ENCODE measurements at regions not wholly inside any gene's neighbourhood (a gene's known extent, or its start where the extent isn't known, plus 50 kb on each side); places are given as distances from the start of the nearest gene placed in this dataset.

DNA sequence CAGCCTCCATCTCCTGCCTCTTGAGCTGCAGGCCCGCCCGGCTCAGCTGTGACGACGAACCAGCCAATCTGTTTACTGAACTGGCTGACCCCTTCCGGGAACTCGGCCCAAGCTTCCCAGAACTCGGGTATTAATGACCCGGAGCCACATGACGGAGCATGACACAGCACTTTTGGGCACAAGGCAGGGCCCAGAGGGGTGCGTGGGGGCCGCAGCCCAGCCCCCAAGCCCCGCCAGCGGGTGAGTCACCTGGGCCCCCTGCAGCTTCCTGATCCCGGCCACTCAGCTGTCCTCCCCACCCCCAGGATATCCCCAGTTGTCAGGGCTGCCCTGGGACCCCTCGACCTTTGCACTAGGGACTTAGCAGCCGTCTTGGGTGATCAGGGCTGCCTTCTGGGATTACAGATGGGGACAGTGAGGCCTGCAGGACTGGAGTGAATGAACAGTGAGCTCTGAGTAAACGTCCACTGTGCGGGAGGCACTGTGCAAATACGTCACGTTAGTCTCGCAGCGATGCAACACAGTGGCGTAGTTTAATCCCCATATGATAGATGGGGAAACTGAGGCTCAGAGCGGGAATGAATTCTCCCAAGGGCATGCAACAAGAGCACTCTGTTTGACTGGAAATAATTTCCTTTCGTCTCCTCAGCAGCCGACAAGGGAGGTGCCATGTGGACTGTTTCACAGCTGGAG lies 102.1 kb downstream of the CEBPB start:
- no peaks in the 10 kb centered on the region for H3K9me3 ChIP-seq (ENCODE audit: control insufficient read depth, low read length)
- peaks cover 47% of the 10 kb centered on the region for H3K4me1 ChIP-seq (ENCODE audit: control insufficient read depth, insufficient read depth, low read length)
- H3K9ac ChIP-seq (ENCODE audit: low read length): peak overlapping the region; percentile 85
- H3K27me3 ChIP-seq (replicated peaks; ENCODE audit: control insufficient read depth, insufficient read depth, low read length): no peaks in the 10 kb centered on the region
- H3K4me3 ChIP-seq (ENCODE audit: low read length): no peak overlapping the region
- DNase-seq (ENCODE audit: low read depth): peak; percentile 87
- H3K36me3 ChIP-seq (ENCODE audit: control insufficient read depth, insufficient read depth, low read length, severe bottlenecking): no peaks in the 10 kb centered on the region

- peaks cover 44% of the 10 kb centered on the region for H3K4me1 ChIP-seq (ENCODE audit: control insufficient read depth, insufficient read depth, low read length)
- no peaks in the 10 kb centered on the region for H3K27me3 ChIP-seq (replicated peaks; ENCODE audit: control insufficient read depth, insufficient read depth, low read length)
- DNase-seq (ENCODE audit: low read depth): no peak
- peak overlapping the region; percentile 85 for H3K9ac ChIP-seq (ENCODE audit: low read length)
- no peaks in the 10 kb centered on the region for H3K9me3 ChIP-seq (ENCODE audit: control insufficient read depth, low read length)
- no peaks in the 10 kb centered on the region for H3K36me3 ChIP-seq (ENCODE audit: control insufficient read depth, insufficient read depth, low read length, severe bottlenecking)
- H3K4me3 ChIP-seq (ENCODE audit: low read length): no peak overlapping the region
Measured at GRCh38 chr20:50293284-50294139, 102.9 kb downstream of the CEBPB start.

DNA sequence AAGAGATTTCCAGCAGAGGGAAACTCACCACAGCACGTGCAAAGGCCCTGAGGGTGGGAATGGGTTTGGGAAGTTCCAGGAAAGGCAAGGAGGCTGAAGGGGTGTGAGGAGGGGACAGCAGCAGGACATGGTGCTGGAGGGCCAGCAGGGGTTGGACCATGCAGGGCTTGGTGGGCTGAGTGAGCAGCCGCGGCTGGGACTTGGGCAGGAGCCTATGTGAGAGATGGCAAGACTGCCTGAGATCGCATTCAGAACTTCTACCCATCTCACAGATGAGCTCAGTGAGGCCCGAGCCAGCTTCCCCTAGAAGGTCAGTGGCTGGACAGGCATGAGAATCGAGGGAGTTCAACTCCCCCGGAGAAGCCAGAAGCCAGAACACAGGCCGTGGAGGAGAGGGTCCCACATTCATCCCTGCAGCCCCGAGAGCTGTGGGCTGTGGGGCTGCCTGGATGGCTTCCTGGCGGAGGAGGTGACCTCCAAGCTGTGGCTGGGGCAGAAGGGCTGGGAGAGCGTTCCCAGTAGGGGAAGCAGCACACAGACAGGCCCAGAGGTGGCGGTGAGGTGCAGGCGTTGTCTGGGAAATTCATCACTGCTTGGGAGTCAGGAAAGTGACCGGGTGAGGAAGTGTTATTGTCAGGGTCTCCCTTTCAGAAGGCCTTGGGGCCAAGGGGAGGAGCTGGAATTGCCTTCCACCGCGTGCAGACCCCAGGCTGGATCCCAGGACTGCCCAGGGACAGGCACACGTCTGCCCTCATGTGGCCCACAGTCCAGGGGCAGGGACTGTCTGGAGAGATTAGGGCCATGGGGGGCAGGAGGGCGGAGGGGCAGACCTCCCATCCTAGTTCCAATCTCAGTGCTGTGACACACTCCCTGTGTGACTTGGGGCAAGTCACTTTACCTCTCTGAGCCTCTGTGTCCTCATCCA lies 103.8 kb downstream of the CEBPB start:
- no peak for DNase-seq (ENCODE audit: low read depth)
- peak overlapping the region; percentile 44 for H3K9ac ChIP-seq (ENCODE audit: low read length)
- H3K27me3 ChIP-seq (replicated peaks; ENCODE audit: control insufficient read depth, insufficient read depth, low read length): no peaks in the 10 kb centered on the region
- H3K4me3 ChIP-seq (ENCODE audit: low read length): no peak overlapping the region
- H3K4me1 ChIP-seq (ENCODE audit: control insufficient read depth, insufficient read depth, low read length): peaks cover 44% of the 10 kb centered on the region
- no peaks in the 10 kb centered on the region for H3K9me3 ChIP-seq (ENCODE audit: control insufficient read depth, low read length)
- H3K36me3 ChIP-seq (ENCODE audit: control insufficient read depth, insufficient read depth, low read length, severe bottlenecking): no peaks in the 10 kb centered on the region

GRCh38 chr20:50295345-50295744 lies 104.7 kb downstream of the CEBPB start:
- H3K4me3 ChIP-seq (ENCODE audit: low read length): no peak overlapping the region
- H3K9me3 ChIP-seq (ENCODE audit: control insufficient read depth, low read length): no peaks in the 10 kb centered on the region
- no peaks in the 10 kb centered on the region for H3K36me3 ChIP-seq (ENCODE audit: control insufficient read depth, insufficient read depth, low read length, severe bottlenecking)
- peaks cover 44% of the 10 kb centered on the region for H3K4me1 ChIP-seq (ENCODE audit: control insufficient read depth, insufficient read depth, low read length)
- peak overlapping the region; percentile 44 for H3K9ac ChIP-seq (ENCODE audit: low read length)
- H3K27me3 ChIP-seq (replicated peaks; ENCODE audit: control insufficient read depth, insufficient read depth, low read length): no peaks in the 10 kb centered on the region
- no peak for DNase-seq (ENCODE audit: low read depth)

- Histone ChIP-seq H3K27me3 (replicated peaks; ENCODE audit: control insufficient read depth, insufficient read depth, low read length) (no peaks in the 10 kb centered on the region), H3K9me3 (ENCODE audit: control insufficient read depth, low read length) (no peaks in the 10 kb centered on the region), H3K4me1 (ENCODE audit: control insufficient read depth, insufficient read depth, low read length) (peaks cover 44% of the 10 kb centered on the region), H3K4me3 (ENCODE audit: low read length) (no peak overlapping the region), H3K36me3 (ENCODE audit: control insufficient read depth, insufficient read depth, low read length, severe bottlenecking) (no peaks in the 10 kb centered on the region), H3K9ac (ENCODE audit: low read length) (peak overlapping the region; percentile 60)
- DNase-seq (ENCODE audit: low read depth): no peak
Measured at GRCh38 chr20:50295762-50296449, 105.3 kb downstream of the CEBPB start.

GRCh38 chr20:50296450-50297375 lies 106.1 kb downstream of the CEBPB start:
- Histone ChIP-seq H3K4me3 (ENCODE audit: low read length) (no peak overlapping the region), H3K27me3 (replicated peaks; ENCODE audit: control insufficient read depth, insufficient read depth, low read length) (no peaks in the 10 kb centered on the region), H3K36me3 (ENCODE audit: control insufficient read depth, insufficient read depth, low read length, severe bottlenecking) (no peaks in the 10 kb centered on the region), H3K9ac (ENCODE audit: low read length) (peak overlapping the region; percentile 60), H3K4me1 (ENCODE audit: control insufficient read depth, insufficient read depth, low read length) (peaks cover 37% of the 10 kb centered on the region), H3K9me3 (ENCODE audit: control insufficient read depth, low read length) (no peaks in the 10 kb centered on the region)
- no peak for DNase-seq (ENCODE audit: low read depth)

DNA sequence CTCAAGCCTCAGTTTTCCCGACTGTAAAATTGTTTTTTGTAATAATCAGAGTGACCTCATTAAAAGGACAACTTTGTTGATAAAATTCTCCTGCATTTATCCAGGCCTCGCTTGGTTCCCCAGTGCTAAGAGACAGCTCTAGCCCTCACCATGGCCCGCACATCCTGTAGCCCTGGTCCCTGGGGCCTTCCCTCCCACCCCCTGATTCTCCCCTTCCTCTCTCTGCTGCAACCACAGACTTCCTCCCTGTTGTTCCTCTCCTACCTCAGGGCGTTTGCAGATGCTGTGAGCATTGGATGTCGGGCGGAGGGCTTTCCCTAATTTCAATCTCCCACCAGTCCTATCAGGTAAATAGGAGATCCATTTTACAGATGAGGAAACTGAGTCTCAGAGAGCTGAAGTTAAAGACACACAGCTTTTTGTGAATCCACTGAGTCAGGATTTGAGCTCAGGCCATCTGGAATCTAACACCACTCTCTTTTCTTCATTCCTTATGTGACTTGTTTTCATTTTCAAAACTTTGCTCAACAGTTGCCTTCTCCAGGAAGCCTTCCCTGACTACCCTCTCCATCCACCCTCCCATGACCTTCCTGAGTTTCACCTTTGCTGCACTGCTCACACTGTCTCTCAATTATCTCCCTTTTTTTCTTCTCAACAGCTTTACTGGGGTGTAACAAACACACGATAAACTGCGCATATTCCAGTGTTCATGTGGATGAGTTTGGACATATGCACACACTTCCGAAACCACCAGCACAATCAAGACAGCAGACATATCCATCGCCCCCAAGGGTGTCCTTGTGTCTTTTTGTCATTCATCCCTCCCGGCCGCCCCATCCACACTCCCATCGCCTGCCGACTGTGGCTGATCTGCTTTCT lies 107.1 kb downstream of the CEBPB start:
- peaks cover 37% of the 10 kb centered on the region for H3K4me1 ChIP-seq (ENCODE audit: control insufficient read depth, insufficient read depth, low read length)
- no peak overlapping the region for H3K4me3 ChIP-seq (ENCODE audit: low read length)
- DNase-seq (ENCODE audit: low read depth): no peak
- H3K27me3 ChIP-seq (replicated peaks; ENCODE audit: control insufficient read depth, insufficient read depth, low read length): no peaks in the 10 kb centered on the region
- no peaks in the 10 kb centered on the region for H3K9me3 ChIP-seq (ENCODE audit: control insufficient read depth, low read length)
- peak overlapping the region; percentile 60 for H3K9ac ChIP-seq (ENCODE audit: low read length)
- H3K36me3 ChIP-seq (ENCODE audit: control insufficient read depth, insufficient read depth, low read length, severe bottlenecking): no peaks in the 10 kb centered on the region

- no peaks in the 10 kb centered on the region for H3K9me3 ChIP-seq (ENCODE audit: control insufficient read depth, low read length)
- peak overlapping the region; percentile 20 for H3K9ac ChIP-seq (ENCODE audit: low read length)
- peaks cover 39% of the 10 kb centered on the region for H3K4me1 ChIP-seq (ENCODE audit: control insufficient read depth, insufficient read depth, low read length)
- H3K27me3 ChIP-seq (replicated peaks; ENCODE audit: control insufficient read depth, insufficient read depth, low read length): no peaks in the 10 kb centered on the region
- no peaks in the 10 kb centered on the region for H3K36me3 ChIP-seq (ENCODE audit: control insufficient read depth, insufficient read depth, low read length, severe bottlenecking)
- DNase-seq (ENCODE audit: low read depth): no peak
- H3K4me3 ChIP-seq (ENCODE audit: low read length): no peak overlapping the region
Measured at GRCh38 chr20:50298554-50299324, 108.1 kb downstream of the CEBPB start.

- H3K36me3 ChIP-seq (ENCODE audit: control insufficient read depth, insufficient read depth, low read length, severe bottlenecking): no peaks in the 10 kb centered on the region
- H3K4me3 ChIP-seq (ENCODE audit: low read length): no peak overlapping the region
- H3K9ac ChIP-seq (ENCODE audit: low read length): peak overlapping the region; percentile 8
- H3K4me1 ChIP-seq (ENCODE audit: control insufficient read depth, insufficient read depth, low read length): peaks cover 44% of the 10 kb centered on the region
- no peaks in the 10 kb centered on the region for H3K27me3 ChIP-seq (replicated peaks; ENCODE audit: control insufficient read depth, insufficient read depth, low read length)
- H3K9me3 ChIP-seq (ENCODE audit: control insufficient read depth, low read length): no peaks in the 10 kb centered on the region
- no peak for DNase-seq (ENCODE audit: low read depth)
Measured at GRCh38 chr20:50299325-50299629, 108.6 kb downstream of the CEBPB start.

Measured in adipocyte (in vitro differentiated cells).